ENCODE measurements at regions not wholly inside any gene's neighbourhood (a gene's known extent, or its start where the extent isn't known, plus 50 kb on each side); places are given as distances from the start of the nearest gene placed in this dataset.

GRCh38 chr1:5287178-5288150, 633.1 kb downstream of the AJAP1 start:
- TF ChIP-seq FOXA1 (IDR thresholded peaks at IDR 0.05) (no peak), ZNF384 (IDR thresholded peaks at IDR 0.05) (no peak), FOXK2 (IDR thresholded peaks at IDR 0.05) (no peak), SUZ12 (IDR thresholded peaks at IDR 0.05) (no peak)

Data from HEK293T (cell line).